ENCODE measurements at regions not wholly inside any gene's neighbourhood (a gene's known extent, or its start where the extent isn't known, plus 50 kb on each side); places are given as distances from the start of the nearest gene placed in this dataset.

DNA sequence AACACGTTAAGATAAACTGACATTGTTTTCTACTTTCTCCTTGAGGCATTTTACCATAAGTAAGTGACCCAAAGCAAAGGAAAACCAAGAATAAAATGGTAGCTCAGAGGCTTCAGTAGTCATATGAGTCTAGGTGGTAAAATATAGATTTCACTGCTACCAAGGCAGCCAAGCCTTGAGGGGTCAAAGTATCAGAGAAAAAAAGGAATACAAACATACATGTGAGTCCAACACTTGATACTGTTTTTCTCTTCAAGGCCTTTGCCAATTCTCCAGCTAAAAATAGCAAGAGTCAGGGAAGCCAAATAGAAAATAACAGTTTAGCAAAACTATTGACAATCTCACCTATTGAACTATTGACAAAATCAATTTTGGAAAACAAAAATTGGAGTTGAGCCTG is 925.9 kb downstream of the BCL11A start:
- intact Hi-C loops (cut with micrococcal nuclease): no loop called here
- DNase-seq (no peak), ATAC-seq (peak; percentile 26)

DNA sequence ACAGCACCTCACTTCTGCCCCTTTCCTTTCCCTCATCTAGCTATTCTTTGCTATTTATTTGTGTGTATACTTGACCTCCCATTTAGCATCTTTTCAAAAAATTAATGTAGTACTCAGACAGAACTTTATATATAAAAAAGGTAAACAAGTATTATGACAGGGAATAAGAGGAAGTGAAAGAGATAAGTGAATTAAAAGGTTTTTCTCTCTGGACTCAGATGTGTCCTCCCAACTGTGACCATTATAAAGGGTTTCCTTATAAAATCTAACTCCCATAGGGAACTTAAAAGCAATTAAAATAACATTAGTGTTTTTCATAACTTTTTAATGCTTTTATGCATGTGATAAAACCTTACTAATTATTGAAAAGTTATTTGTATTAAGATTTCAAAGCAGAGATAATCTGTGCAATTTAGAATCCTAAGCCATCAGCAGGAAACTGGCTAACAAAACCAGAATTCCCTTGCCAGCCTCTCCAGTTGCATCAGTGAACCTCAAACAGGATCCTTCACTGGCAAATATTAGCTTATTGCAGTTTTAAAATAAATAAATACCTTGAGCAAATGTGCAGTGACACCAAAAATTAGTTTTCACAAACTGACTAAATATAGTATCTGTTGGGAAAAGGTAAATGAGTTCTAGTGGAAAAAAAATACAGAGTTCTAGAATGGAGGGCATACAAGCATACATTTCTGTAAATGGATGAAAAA is 930.7 kb downstream of the BCL11A start:
- intact Hi-C loops (cut with micrococcal nuclease): no loop called here
- ATAC-seq (no peak), DNase-seq (no peak)

DNA sequence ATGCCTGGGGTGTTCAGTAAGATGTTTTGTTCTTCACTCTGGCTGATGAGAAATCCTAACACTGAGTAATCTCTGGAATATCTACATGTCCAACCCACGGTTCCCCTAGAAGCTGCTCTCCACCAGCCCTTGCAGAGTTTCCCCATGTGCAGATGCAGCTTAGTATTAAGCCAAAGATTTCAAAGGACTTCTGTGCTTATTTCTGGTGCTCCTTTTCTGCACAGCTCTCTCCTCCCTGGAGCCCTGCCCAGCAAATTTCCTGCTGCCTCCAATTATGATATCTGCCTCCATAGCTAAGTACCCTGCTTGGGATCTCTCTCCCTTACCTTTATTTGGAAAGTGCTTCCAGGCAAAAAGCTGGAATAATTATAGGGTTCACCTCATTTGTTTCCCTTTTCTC is 949.3 kb downstream of the BCL11A start:
- ATAC-seq (peak; percentile 65), DNase-seq (no peak)
- intact Hi-C loops (cut with micrococcal nuclease): no loop called here

DNA sequence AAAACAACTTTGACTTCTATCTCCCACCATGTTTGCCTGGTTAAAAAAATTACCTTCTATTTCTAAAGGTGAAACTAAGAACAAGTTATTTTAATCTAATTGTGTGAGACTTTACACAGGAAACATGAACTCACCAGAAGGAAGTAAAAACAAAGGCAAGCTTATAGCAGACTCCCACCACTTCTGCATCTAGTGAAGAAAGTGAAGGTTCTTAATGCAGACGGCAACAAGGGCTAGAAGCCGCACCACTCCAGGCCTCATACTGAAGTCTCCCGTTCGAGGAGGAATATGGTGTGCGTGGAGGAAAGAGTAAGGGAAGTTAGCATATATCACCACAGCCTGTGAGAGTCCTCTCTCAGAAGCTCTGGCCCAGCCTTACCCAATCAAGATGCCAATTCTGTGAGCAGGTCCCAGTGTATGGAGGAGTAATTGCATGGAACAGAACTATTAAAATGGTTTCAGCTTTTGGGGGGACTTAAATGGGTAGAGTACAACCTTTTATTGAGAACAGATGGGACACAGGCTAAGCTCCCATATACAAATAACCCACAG is 958.7 kb downstream of the BCL11A start:
- intact Hi-C loops (cut with micrococcal nuclease): no loop called here
- DNase-seq (no peak), ATAC-seq (no peak)

DNA sequence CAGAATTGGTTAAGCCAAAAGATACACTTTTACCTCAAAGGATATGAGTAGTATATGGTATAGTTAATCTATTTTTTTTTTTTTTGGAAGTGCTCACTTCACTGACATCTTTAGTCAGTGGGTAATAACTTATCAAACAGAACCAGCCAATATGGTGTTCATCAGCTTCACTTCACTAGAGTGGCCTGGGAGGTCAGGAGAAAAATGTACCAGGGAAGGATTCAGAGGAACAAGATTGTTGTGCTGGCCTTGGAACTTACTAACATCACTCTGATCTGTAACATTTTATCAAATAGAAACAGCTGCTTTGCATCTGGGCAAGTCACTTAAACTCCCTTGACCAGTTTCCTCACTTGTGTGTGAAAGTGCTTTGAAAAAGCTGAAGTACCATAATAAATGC is 962.7 kb downstream of the BCL11A start:
- intact Hi-C loops (cut with micrococcal nuclease): no loop called here
- DNase-seq (no peak), ATAC-seq (no peak)

DNA sequence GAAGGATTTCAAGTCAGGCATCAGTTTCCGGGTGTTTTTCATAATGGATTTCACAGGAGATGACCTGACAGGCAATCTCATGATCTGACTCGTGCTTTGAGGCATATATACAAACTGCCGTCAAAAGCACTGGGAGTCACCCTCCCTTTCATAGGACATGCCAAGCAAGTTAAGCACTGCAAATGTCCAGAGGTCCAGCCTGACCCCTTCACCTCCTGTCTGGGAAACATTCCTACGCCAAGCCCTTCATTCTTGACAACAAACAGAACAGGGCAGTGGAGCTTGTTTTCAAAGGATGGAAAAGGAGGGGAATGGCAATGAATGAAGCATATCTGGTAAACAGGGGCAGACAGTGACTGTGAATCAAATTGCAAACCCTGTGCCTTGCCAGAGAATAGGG is 963.6 kb downstream of the BCL11A start:
- ATAC-seq (no peak), DNase-seq (no peak)
- intact Hi-C loops (cut with micrococcal nuclease): no loop called here

DNA sequence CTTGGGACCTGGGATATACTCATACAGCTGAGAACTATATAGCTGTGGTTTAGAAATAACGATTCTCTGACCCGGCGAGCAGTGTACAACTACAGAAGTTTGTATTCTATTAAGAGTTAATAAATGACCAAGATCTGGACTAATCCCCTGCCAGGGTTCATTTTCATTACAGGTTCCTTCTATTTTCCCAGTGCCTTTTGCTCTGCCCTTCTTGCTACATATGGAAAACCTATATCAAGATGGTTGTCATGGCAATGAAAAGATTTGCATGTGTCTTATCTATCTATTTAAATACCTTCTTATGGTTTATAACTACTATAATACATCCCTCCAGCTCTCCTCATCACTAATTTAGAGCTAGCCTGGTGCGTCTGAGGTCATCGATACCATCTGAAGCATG is 965.2 kb downstream of the BCL11A start:
- DNase-seq: no peak
- ATAC-seq: no peak

DNA sequence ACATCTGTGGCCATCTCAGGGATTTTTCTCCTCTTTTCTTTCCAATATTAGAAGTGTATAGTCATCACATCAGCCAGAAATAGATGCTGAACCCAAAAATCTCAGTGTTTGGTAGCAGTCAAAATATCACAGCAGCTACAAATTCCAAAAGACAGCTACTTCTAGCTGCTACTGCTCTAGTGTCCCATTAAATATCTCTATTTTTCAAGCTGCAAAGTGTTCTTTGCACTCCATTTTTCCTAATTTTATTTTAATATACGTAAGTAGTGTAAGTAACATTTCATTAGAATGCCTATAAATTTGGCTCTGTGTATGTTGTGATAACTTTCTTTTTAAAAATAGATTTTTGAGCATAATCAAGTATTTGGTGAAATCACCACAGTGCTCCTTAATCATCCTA is 967.3 kb downstream of the BCL11A start:
- intact Hi-C loops (cut with micrococcal nuclease): no loop called here
- DNase-seq: no peak
- ATAC-seq: no peak

More for the DNA sequence above, 965.2 kb downstream of the BCL11A start:
- intact Hi-C loops (cut with micrococcal nuclease): no loop called here

DNA sequence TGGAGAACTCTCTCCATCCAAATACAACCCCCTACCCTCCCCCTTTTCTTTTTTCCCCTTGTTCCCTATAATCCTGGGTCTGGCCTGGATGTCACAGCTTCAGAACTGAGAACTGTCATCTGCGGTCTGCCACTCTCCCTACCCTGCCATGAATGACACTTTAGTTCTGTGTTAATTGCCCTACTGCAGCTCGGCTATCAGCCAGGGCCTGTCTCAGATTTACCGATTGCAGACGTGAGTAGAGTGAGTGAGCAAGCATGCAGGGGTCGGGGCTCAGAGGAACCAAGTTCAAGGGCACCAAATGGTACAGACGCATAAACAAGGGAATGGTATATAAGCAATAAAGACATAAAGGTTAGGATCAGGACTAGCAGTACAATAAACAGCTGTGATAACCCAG is 967.8 kb downstream of the BCL11A start:
- no peak for ATAC-seq
- DNase-seq: no peak
- intact Hi-C loops (cut with micrococcal nuclease): no loop called here

DNA sequence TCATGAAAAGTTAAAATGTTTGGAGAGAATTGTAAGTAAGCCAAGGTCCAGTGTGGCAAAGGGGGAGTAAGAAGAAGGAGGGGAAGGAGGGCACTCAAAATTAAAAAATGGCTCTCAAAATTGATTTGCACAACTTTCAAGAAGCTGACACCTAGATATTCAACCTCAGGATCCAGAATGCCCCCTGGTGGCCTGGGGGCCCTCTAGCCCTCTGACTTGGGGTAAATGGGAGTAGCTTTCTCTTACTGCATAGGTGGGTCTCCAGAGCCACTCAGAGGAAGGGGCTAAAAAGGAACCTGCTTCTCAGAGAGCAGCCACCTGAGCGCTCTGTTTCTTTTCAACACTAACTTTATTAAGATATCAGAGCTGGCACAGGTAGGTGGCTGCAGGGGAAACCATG is 968.5 kb downstream of the BCL11A start:
- intact Hi-C loops (cut with micrococcal nuclease): no loop called here
- ATAC-seq (no peak), DNase-seq (no peak)

DNA sequence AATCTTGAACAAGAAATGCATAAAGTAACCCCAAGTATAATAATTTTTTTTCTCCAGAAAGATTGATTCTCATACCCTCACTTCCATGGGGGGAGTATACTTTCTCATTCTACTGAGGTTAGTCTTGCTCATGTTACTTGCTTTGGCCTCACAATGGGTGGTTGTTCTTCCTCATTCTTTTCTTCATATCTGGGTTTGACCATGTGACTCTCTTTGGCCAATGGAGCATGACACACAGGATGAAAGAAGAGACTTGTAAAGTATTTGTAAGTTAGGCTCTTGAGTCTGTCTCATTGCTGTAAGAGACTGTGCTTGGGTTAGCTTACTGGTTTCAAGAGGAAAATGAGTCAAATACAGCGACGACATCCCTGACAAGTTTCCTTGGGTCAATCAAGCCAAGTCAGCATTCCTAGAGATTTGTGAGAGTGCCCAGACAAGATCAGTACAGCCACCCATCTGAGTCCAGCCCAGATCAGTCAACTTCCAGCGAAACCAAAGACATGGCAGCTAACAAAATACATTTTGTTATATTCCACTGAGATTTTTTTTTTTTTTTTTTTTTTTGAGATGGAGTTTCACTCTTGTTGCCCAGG is 970.2 kb downstream of the BCL11A start:
- ATAC-seq (no peak), DNase-seq (no peak)
- intact Hi-C loops (cut with micrococcal nuclease): no loop called here

DNA sequence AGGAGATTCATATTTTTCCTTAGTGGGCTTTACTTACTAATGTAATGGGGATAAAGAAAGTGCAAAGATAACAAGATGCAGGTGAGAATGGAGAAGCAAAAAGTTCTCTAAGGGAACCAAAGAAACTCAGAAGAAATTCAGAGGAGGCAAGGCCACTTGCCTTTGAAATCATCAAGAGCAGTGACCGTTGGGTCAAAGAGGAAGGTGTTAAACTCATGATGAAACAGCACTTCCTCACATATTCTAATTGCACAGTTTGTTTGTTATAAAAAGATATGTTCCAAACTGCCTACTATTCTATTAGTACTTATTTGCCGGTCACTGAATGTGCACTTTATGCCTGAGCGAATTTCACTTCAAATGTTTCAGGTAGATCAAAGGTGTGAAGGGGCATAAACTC is 975.1 kb downstream of the BCL11A start:
- ATAC-seq: no peak
- intact Hi-C loops (cut with micrococcal nuclease): no loop called here
- DNase-seq: no peak

DNA sequence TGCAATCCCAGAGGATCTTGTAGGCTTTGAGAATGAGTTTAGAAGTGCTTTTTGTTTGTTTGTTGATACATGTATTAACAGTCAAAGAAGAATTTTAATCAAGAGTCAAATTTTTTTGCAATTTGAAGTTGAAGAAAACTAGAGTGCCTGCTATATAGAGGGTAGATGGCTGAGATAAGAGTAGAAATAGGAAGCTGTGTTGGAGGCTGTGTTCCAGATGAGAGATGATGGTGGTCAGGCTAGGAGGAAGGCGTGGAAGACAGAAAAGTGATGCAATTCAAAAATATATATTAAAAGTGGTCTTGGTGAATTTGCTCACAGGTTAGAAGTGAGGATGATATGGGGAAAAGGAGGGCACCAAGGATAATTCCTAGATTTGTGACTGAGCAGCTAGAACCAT is 978.3 kb downstream of the BCL11A start:
- intact Hi-C loops (cut with micrococcal nuclease): no loop called here
- ATAC-seq (no peak), DNase-seq (no peak)

DNA sequence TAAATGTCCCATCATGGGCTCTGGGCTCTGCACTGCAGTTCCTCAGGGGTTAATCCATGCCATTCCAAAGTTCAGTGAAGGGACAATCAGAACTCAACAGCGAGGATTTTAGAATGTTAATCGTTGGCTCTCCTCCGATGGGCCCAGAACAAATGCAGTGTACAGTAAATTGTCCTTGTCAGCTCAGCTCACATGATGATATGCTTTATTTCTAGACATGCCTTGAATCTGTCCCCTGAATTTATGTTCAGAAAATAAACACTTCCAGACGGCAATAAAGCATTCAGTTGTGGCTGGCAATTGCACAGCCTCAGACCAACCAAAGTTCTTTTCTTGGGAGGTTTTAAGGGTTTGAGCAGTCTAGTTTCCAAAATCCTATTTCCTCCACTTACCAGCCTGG is 981.2 kb downstream of the BCL11A start:
- intact Hi-C loops (cut with micrococcal nuclease): no loop called here

DNA sequence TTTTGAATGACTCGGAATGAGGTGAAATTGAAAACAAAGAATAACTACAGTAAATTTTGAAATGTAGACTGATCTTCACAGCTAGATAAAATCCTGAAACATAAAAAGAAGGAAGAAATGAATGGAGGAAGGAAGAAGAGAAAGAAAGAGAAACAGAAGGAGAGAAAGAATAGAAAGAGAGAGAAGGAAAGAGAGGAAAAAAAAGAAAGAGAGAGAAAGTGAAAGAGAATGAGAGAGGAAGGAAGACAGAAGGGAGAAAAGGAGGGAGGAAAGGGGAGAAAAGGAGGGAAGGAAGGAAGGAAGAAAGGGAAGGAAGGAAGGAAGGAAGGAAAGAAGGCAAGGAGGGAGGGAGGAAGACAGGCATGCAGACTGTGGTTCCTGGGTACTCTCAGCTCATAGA is 982.6 kb downstream of the BCL11A start:
- no peak for ATAC-seq
- intact Hi-C loops (cut with micrococcal nuclease): no loop called here
- no peak for DNase-seq

More for the DNA sequence above, 981.2 kb downstream of the BCL11A start:
- ATAC-seq: peak; percentile 27
- no peak for DNase-seq

DNA sequence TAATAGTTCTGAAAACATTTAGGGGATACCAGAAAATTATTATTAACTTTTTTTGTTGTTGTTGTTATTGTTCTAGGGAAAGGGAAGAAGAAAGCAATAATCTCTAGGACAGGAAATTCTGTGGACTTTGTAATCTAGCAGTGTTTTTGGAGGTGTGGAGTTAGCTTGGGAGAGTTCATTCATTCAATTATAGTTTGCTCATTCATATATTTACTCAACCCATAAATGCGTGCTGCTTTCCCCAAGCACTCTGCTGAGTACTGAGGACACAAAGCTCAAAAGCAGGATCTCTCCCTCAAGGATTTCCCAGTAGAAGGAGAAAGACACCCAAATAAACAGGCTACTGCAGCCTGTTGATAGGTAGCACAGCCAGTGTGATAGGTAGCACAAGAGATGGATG is 984.3 kb downstream of the BCL11A start:
- no peak for DNase-seq

DNA sequence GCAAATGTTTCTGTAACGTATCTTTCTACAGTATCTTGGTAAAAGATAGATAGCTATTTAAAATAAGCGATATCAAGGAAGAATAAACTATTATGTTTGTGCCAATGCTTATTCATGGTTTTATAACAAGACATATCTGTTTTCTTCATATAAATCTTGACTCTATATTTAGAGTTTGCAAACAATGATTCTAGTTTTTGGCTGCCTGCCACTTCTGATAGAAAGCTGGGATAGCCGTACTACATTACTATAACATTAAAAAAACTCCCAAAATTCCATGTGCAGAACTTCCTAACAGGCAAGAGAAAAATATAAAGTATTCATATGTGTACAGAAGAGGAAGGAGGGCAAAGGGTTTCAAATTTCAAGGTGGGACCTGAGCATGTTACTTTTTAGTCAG is 985.0 kb downstream of the BCL11A start:
- intact Hi-C loops (cut with micrococcal nuclease): no loop called here
- ATAC-seq (no peak), DNase-seq (no peak)

More for the DNA sequence above, 984.3 kb downstream of the BCL11A start:
- intact Hi-C loops (cut with micrococcal nuclease): no loop called here
- no peak for ATAC-seq

DNA sequence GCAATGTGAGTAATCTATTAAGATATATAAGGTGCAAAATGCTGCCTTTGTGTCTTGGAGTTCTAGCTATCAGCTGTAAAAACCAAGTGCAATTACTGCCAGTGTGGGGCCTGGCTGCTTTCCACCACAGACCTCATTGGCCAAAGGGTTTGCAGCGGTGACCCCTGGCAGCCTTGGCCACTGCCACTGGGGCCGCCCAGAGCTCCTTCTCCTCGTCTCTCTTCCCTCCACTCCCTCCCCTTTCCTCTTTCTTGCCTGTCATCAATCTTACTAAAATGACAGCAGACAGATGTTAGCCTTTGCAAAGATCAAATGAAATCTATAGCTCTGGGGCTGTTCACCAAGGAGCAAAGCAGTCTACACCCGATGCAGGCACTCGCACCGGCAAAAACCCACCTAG is 986.3 kb downstream of the BCL11A start:
- DNase-seq (peak; percentile 32), ATAC-seq (no peak)
- intact Hi-C loops (cut with micrococcal nuclease): no loop called here

DNA sequence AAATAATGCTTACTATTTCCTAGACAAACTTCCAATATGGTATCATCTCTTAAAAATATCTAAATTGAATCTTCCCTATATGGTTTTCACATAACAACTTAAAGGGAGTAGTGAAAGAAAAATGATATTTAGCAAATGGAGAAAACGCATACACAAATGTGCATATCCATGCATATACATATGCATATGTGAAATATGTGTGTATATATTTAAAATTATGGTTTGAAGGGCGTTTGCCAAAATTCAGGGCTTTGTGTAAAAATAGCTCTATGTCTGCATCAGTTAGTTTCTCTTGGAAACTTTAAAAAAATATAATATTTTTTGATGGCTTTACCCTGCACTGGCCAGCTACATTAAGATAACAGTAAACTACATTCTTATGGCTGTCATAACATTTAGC is 986.7 kb downstream of the BCL11A start:
- ATAC-seq (no peak), DNase-seq (no peak)
- intact Hi-C loops (cut with micrococcal nuclease): no loop called here

DNA sequence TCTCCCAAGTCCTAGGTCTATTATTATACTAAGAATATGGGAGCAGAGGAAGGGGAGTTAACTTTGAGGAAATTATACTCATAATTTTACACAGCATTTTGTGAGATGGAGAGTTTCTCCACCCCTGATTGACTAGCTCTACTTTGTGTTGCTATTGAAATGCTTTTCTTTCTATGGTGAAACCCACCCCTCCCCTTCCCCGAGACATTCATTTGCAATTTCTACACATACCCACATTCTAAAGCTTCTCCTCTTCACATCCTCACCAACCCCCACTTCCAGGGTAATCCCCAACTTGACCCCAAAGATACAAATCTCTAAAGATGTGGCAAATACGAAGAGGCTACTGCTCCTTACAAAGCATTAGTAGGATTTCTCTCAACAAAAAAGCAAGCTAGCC is 992.2 kb downstream of the BCL11A start:
- intact Hi-C loops (cut with micrococcal nuclease): no loop called here
- DNase-seq: no peak
- ATAC-seq: no peak

DNA sequence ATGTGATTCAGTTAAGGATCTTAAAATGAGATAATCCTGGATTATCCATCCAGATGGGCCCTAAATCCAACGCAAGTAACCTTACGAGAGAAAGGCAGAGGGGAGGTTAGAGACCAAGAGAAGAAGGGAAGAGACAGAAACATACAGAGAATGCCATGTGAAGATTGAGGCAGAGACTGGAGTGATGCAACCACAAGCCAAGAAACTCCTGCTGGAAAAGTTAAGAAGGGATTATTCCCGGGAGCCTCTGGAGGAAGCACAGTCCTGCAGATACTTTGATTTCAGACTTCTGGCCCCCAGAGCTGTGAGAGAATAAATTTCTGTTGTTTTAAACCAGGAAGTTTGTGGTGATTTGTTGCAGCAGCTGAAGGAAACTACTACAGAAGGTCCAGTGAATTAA is 992.7 kb downstream of the BCL11A start:
- intact Hi-C loops (cut with micrococcal nuclease): no loop called here
- no peak for ATAC-seq
- no peak for DNase-seq
